ENCODE measurements at regions not wholly inside any gene's neighbourhood (a gene's known extent, or its start where the extent isn't known, plus 50 kb on each side); places are given as distances from the start of the nearest gene placed in this dataset.

DNA sequence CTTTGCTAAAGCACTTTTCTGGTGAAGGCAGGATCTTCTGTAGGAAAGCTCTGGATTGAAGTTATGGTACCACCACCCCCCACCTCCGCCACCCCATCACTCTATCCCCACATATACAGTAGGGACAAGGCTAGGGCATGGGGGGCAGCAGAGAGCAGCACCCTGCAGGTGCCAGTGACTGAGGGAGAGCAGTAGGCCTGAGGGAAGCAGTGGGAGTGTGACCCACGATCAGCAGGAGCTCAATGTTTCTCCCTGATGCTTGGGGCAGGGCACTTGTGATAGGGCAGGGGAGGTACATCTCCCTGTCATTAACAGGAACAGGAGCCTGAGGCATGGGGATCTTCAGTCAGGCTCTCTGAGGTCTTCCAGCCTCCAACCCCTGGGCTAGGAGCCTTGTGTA, 121.6 kb downstream of the ZFP36L2 start:
- no peak overlapping the region for H3K4me3 ChIP-seq (replicated peaks; ENCODE audit: insufficient read depth, low read length)
- TF ChIP-seq GABPA (IDR thresholded peaks at IDR 0.05; ENCODE audit: low read depth) = no peak
- no peaks in the 10 kb centered on the region for H3K27me3 ChIP-seq (ENCODE audit: insufficient read depth, poor library complexity, severe bottlenecking)
- peak in 1 of 2 experiments; percentile 50 for DNase-seq (ENCODE audit: low read depth in 1 of 2, low spot score in 1 of 2)
- peak overlapping the region; percentile 88 for H3K27ac ChIP-seq (replicated peaks)

DNA sequence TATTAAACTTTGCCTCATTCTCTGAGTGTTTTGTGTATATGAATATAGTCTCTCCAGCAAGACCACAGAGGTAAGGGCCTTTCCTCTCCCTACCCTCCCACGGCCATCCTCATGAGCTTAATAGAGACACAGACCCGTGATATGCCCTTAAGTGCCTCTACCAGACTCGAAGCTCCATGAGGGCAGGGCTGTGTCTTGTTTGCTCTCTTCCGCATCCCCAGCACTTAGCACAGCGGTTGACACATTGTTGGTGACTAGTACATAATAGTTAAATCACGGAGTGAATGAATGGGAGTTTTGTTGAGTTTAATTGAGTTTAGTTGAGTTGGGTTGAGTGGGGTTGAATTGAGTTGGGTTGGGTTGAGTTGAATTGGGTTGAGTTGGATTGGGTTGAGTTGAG, 122.3 kb downstream of the ZFP36L2 start:
- no peaks in the 10 kb centered on the region for H3K27me3 ChIP-seq (ENCODE audit: insufficient read depth, poor library complexity, severe bottlenecking)
- TF ChIP-seq, protein P1, sequence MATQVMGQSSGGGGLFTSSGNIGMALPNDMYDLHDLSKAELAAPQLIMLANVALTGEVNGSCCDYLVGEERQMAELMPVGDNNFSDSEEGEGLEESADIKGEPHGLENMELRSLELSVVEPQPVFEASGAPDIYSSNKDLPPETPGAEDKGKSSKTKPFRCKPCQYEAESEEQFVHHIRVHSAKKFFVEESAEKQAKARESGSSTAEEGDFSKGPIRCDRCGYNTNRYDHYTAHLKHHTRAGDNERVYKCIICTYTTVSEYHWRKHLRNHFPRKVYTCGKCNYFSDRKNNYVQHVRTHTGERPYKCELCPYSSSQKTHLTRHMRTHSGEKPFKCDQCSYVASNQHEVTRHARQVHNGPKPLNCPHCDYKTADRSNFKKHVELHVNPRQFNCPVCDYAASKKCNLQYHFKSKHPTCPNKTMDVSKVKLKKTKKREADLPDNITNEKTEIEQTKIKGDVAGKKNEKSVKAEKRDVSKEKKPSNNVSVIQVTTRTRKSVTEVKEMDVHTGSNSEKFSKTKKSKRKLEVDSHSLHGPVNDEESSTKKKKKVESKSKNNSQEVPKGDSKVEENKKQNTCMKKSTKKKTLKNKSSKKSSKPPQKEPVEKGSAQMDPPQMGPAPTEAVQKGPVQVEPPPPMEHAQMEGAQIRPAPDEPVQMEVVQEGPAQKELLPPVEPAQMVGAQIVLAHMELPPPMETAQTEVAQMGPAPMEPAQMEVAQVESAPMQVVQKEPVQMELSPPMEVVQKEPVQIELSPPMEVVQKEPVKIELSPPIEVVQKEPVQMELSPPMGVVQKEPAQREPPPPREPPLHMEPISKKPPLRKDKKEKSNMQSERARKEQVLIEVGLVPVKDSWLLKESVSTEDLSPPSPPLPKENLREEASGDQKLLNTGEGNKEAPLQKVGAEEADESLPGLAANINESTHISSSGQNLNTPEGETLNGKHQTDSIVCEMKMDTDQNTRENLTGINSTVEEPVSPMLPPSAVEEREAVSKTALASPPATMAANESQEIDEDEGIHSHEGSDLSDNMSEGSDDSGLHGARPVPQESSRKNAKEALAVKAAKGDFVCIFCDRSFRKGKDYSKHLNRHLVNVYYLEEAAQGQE (IDR thresholded peaks at IDR 0.05; ENCODE audit: insufficient replicate concordance, low read depth) = no peak
- TF ChIP-seq SPI1 (IDR thresholded peaks at IDR 0.05; ENCODE audit: borderline replicate concordance, low read depth) = no peak
- no peak for TF ChIP-seq POLR2AphosphoS5 (IDR thresholded peaks at IDR 0.05; ENCODE audit: low read depth)
- no peak for TF ChIP-seq GABPA (IDR thresholded peaks at IDR 0.05; ENCODE audit: low read depth)
- TF ChIP-seq, protein P2, sequence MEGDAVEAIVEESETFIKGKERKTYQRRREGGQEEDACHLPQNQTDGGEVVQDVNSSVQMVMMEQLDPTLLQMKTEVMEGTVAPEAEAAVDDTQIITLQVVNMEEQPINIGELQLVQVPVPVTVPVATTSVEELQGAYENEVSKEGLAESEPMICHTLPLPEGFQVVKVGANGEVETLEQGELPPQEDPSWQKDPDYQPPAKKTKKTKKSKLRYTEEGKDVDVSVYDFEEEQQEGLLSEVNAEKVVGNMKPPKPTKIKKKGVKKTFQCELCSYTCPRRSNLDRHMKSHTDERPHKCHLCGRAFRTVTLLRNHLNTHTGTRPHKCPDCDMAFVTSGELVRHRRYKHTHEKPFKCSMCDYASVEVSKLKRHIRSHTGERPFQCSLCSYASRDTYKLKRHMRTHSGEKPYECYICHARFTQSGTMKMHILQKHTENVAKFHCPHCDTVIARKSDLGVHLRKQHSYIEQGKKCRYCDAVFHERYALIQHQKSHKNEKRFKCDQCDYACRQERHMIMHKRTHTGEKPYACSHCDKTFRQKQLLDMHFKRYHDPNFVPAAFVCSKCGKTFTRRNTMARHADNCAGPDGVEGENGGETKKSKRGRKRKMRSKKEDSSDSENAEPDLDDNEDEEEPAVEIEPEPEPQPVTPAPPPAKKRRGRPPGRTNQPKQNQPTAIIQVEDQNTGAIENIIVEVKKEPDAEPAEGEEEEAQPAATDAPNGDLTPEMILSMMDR (IDR thresholded peaks at IDR 0.05; ENCODE audit: insufficient read depth, low read length) = no peak
- no peak overlapping the region for H3K4me3 ChIP-seq (replicated peaks; ENCODE audit: insufficient read depth, low read length)
- no peak for DNase-seq (ENCODE audit: low read depth in 1 of 2, low spot score in 1 of 2)
- H3K27ac ChIP-seq (replicated peaks) = no peak overlapping the region

DNA sequence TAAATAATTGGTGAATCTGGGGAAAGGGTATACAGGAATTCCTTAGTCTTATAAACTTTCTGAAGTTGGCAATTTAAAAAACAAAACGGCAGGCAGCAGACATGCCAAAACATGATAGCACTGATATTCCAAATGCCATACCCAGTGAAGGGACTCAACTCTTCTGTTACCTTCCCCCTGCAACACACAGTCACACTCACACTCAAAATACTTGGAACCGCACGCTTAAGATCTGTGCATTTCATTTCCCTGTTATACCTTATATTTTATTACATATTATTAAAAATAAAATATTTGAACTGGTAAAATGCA, 123.4 kb downstream of the ZFP36L2 start:
- H3K27ac ChIP-seq (replicated peaks) = no peak overlapping the region
- TF ChIP-seq, protein P2 (IDR thresholded peaks at IDR 0.05; ENCODE audit: insufficient read depth, low read length) = no peak
- TF ChIP-seq, protein P1 (IDR thresholded peaks at IDR 0.05; ENCODE audit: insufficient replicate concordance, low read depth) = no peak
- TF ChIP-seq SPI1 (IDR thresholded peaks at IDR 0.05; ENCODE audit: borderline replicate concordance, low read depth) = no peak
- TF ChIP-seq GABPA (IDR thresholded peaks at IDR 0.05; ENCODE audit: low read depth) = no peak
- no peak for TF ChIP-seq POLR2AphosphoS5 (IDR thresholded peaks at IDR 0.05; ENCODE audit: low read depth)

DNA sequence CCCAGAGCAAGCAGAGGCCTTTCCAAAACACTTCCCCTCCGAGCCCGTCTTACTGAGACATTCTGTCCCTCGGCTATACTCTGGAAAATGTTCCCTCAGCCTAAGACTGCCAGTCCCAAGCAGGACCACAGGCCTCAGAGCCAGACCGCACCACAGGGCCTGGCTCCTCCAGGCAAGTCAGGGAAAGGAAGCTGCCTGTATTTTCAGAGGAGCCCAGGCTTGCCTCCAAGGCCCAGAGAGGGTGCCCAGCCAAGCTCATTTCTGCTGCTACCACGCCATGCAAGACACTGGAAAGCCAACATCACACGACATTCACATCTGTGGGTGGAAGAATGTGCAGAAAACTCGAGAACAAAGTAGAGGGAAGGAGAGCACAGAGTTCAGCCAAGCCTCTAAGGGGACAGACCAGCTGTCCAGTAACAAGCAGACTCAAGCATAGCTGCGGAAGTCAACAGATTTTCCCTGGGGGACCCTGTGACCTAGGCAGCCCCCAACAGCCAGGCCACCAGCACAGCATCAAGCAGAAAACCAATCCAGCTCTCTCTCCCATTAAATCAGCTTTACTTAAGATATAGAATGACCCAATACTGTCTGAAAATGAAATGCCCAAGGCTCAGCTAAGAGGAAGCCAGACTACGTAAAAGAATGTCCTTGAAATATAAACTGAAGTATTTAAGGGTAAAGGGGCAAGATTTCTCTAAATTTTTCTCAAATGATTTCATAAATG, 123.9 kb downstream of the ZFP36L2 start:
- Histone ChIP-seq H3K27me3 (ENCODE audit: insufficient read depth, poor library complexity, severe bottlenecking) (no peaks in the 10 kb centered on the region), H3K27ac (replicated peaks) (no peak overlapping the region), H3K4me3 (replicated peaks; ENCODE audit: insufficient read depth, low read length) (no peak overlapping the region)
- TF ChIP-seq SPI1 (IDR thresholded peaks at IDR 0.05; ENCODE audit: borderline replicate concordance, low read depth) = no peak
- TF ChIP-seq, protein P1 (IDR thresholded peaks at IDR 0.05; ENCODE audit: insufficient replicate concordance, low read depth) = no peak
- TF ChIP-seq, protein P2 (IDR thresholded peaks at IDR 0.05; ENCODE audit: insufficient read depth, low read length) = no peak
- no peak for TF ChIP-seq POLR2AphosphoS5 (IDR thresholded peaks at IDR 0.05; ENCODE audit: low read depth)
- TF ChIP-seq GABPA (IDR thresholded peaks at IDR 0.05; ENCODE audit: low read depth) = no peak
- no peak for DNase-seq (ENCODE audit: low read depth in 1 of 2, low spot score in 1 of 2)

More for the DNA sequence above, 123.4 kb downstream of the ZFP36L2 start:
- Histone ChIP-seq H3K27me3 (ENCODE audit: insufficient read depth, poor library complexity, severe bottlenecking) (no peaks in the 10 kb centered on the region), H3K4me3 (replicated peaks; ENCODE audit: insufficient read depth, low read length) (no peak overlapping the region)
- no peak for DNase-seq (ENCODE audit: low read depth in 1 of 2, low spot score in 1 of 2)
